H1 (cell line): ENCODE measurements at regions not wholly inside any gene's neighbourhood (a gene's known extent, or its start where the extent isn't known, plus 50 kb on each side); places are given as distances from the start of the nearest gene placed in this dataset.

Experiments
- BRCA1 ChIP-seq: IDR thresholded peaks from 2 replicates; pipeline ENCODE4 v1.6.1; 2012; ENCODE audit warnings: low read depth, low read length, improper control_type of control experiment
- CEBPB ChIP-seq: IDR thresholded peaks from 2 replicates; pipeline ENCODE4 v1.6.1; 2012; ENCODE audit warnings: low read depth, low read length
- CTCF ChIP-seq, 3 experiments: IDR thresholded peaks; 1 replicate in 2 of 3; 2 replicates in 1 of 3; pipeline versions ENCODE4 v1.5.1 to v1.6.1; 2011; ENCODE audit warnings: low read length in 3 of 3, mild to moderate bottlenecking in 3 of 3, inconsistent platforms in 2 of 3, low read depth in 1 of 3, moderate library complexity in 1 of 3; ENCODE audit not compliant: insufficient read depth in 1 of 3; ENCODE audit errors: control extremely low read depth in 1 of 3
- JUND ChIP-seq: IDR thresholded peaks from 2 replicates; pipeline ENCODE4 v1.6.1; 2011; ENCODE audit warnings: mild to moderate bottlenecking, improper control_type of control experiment, low read length
- POLR2A ChIP-seq, 2 experiments: IDR thresholded peaks; 1 replicate in 1 of 2; 2 replicates in 1 of 2; pipeline ENCODE4 v1.6.1; 2011; ENCODE audit warnings: low read depth in 2 of 2, low read length in 2 of 2, mild to moderate bottlenecking in 2 of 2; ENCODE audit errors: control extremely low read depth in 1 of 2
- RXRA ChIP-seq: IDR thresholded peaks from 2 replicates; pipeline ENCODE4 v1.6.1; 2011; ENCODE audit warnings: low read depth, mild to moderate bottlenecking, low read length, moderate library complexity; ENCODE audit not compliant: insufficient read depth
- SAP30 ChIP-seq: fragments of 300-600 bp; sonication (generic); IDR thresholded peaks from 2 replicates; pipeline ENCODE4 v1.7.1; 2012; ENCODE audit warnings: low read length, moderate library complexity, mild to moderate bottlenecking, inconsistent platforms; ENCODE audit not compliant: insufficient read depth, insufficient replicate concordance
- SIN3A ChIP-seq, 2 experiments: IDR thresholded peaks in 1 of 2; conservative IDR thresholded peaks in 1 of 2; 2 replicates each; pipeline ENCODE4 v1.6.1; 2011 to 2012; ENCODE audit warnings: low read length in 2 of 2, improper control_type of control experiment in 1 of 2, low read depth in 1 of 2, mild to moderate bottlenecking in 1 of 2
- TAF1 ChIP-seq: IDR thresholded peaks from 2 replicates; pipeline ENCODE4 v1.6.1; 2011; ENCODE audit warnings: mild to moderate bottlenecking, low read depth, low read length
- YY1 ChIP-seq: IDR thresholded peaks from 2 replicates; pipeline ENCODE4 v1.6.1; 2011; ENCODE audit warnings: low read depth, mild to moderate bottlenecking, low read length
- TF ChIP-seq, protein P1 (sequence below): IDR thresholded peaks from 2 replicates; pipeline ENCODE4 v1.6.1; 2011; ENCODE audit warnings: low read length, improper control_type of control experiment

GRCh38 chr21:14629461-14629860 lies 83.3 kb upstream of the SAMSN1 start:
- TF ChIP-seq TAF1 = no peak
- no peak for TF ChIP-seq CTCF (IDR thresholded peaks at IDR 0.05; ENCODE audit: control extremely low read depth in 1 of 3, insufficient read depth in 1 of 3, low read depth in 1 of 3, low read length in 3 of 3)
- no peak for TF ChIP-seq JUND
- TF ChIP-seq SAP30 = no peak
- no peak for TF ChIP-seq POLR2A (IDR thresholded peaks at IDR 0.05; ENCODE audit: control extremely low read depth in 1 of 2, low read depth in 2 of 2, low read length in 2 of 2)
- TF ChIP-seq, protein P1, sequence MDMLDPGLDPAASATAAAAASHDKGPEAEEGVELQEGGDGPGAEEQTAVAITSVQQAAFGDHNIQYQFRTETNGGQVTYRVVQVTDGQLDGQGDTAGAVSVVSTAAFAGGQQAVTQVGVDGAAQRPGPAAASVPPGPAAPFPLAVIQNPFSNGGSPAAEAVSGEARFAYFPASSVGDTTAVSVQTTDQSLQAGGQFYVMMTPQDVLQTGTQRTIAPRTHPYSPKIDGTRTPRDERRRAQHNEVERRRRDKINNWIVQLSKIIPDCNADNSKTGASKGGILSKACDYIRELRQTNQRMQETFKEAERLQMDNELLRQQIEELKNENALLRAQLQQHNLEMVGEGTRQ = no peak
- TF ChIP-seq CEBPB = no peak
- TF ChIP-seq BRCA1 = no peak
- no peak for TF ChIP-seq RXRA
- no peak for TF ChIP-seq SIN3A (conservative IDR thresholded peaks at IDR 0.05 in 1 of 2, IDR thresholded peaks at IDR 0.05 in 1 of 2; ENCODE audit: low read depth in 1 of 2, low read length in 2 of 2)
- no peak for TF ChIP-seq YY1
